GM12878 (cell line): ENCODE measurements at regions not wholly inside any gene's neighbourhood (a gene's known extent, or its start where the extent isn't known, plus 50 kb on each side); places are given as distances from the start of the nearest gene placed in this dataset.

Source experiments
- ATAC-seq: fragments of 200-7000 bp; cut with Tn5 transposase; 3 replicates; pipeline ENCODE4 v1.9.1; 2020; ENCODE audit warnings: mild to moderate bottlenecking, moderate library complexity
- BruUV-seq: library from RNA; stranded (reverse); fragments of 400-500 nt; replicated peaks from 2 replicates; lab custom pipeline; 2021; lab: Mats Ljungman, UMichigan
- CTCF ChIA-PET: fragments of 300-600 bp; sonication (Branson Sonifier 250); formaldehyde crosslinking; extraction: SDS; loops from one replicate; lab custom pipeline; 2021; ENCODE audit warnings: inconsistent platforms; lab: Yijun Ruan, JAX
- POLR2A ChIA-PET: fragments of 350-600 bp; formaldehyde crosslinking; extraction: SDS; loops from one replicate; lab custom pipeline; 2021; ENCODE audit warnings: inconsistent platforms; lab: Charles Lee
- RAD21 ChIA-PET: fragments of 300-600 bp; sonication (Branson Sonifier 250); formaldehyde crosslinking; loops from one replicate; lab custom pipeline; 2023; ENCODE audit warnings: antibody characterized with exemption; ENCODE audit not compliant: unreplicated experiment; lab: Charles Lee
- SMC1A ChIA-PET: fragments of 300-600 bp; sonication (Branson Sonifier 250); formaldehyde crosslinking; loops from one replicate; lab custom pipeline; 2023; ENCODE audit not compliant: unreplicated experiment, uncharacterized antibody; lab: Charles Lee
- DNase-seq: peaks from one replicate; pipeline ENCODE4 v3.0.0-alpha.2; 2011; ENCODE audit warnings: low read depth, low spot score
- FAIRE-seq: peaks from 3 replicates; lab custom pipeline; 2011; peaks lifted over from hg19 to GRCh38; lab: Jason Lieb, UNC
- H2AFZ ChIP-seq: 2 replicates; pipeline ENCODE4 v1.6.0; 2011; ENCODE audit warnings: low read depth, low read length, control low read depth; ENCODE audit not compliant: control insufficient read depth
- H3K27ac ChIP-seq: 2 replicates; pipeline ENCODE4 v1.5.1; 2011; ENCODE audit warnings: control low read depth; ENCODE audit not compliant: control insufficient read depth, insufficient read depth
- H3K27me3 ChIP-seq, 2 experiments: replicated peaks in 1 of 2; 2 replicates each; pipeline versions ENCODE4 v1.6.0 to v1.6.1; 2011; ENCODE audit warnings: low read length in 1 of 2; ENCODE audit not compliant: control insufficient read depth in 2 of 2, insufficient read depth in 2 of 2
- H3K36me3 ChIP-seq, 2 experiments: 2 replicates each; pipeline ENCODE4 v1.5.1; 2011; ENCODE audit warnings: low read length in 1 of 2; ENCODE audit not compliant: control insufficient read depth in 2 of 2, insufficient read depth in 2 of 2
- H3K4me1 ChIP-seq: 2 replicates; pipeline ENCODE4 v1.6.1; 2011; ENCODE audit warnings: mild to moderate bottlenecking, low read length, moderate library complexity, mixed read lengths; ENCODE audit not compliant: control insufficient read depth, insufficient read depth
- H3K4me2 ChIP-seq: 2 replicates; pipeline ENCODE4 v1.6.0; 2011; ENCODE audit warnings: control low read depth; ENCODE audit not compliant: control insufficient read depth, insufficient read depth
- H3K4me3 ChIP-seq: fragments of 200-600 bp; sonication (generic); 2 replicates; pipeline ENCODE4 v1.5.1; 2016
- H3K79me2 ChIP-seq: 2 replicates; pipeline ENCODE4 v1.6.0; 2011; ENCODE audit warnings: low read length; ENCODE audit not compliant: control insufficient read depth, insufficient read depth
- H3K9ac ChIP-seq: 2 replicates; pipeline ENCODE4 v1.8.0; 2011; ENCODE audit warnings: low read length, control low read depth, mixed read lengths; ENCODE audit not compliant: control insufficient read depth, insufficient read depth
- H3K9me3 ChIP-seq: replicated peaks from 3 replicates; pipeline ENCODE4 v1.5.1; 2011; ENCODE audit warnings: mild to moderate bottlenecking, low read length; ENCODE audit not compliant: control insufficient read depth, insufficient read depth
- H4K20me1 ChIP-seq: 2 replicates; pipeline ENCODE4 v1.6.0; 2011; ENCODE audit not compliant: control insufficient read depth, insufficient read depth
- MTA2 ChIP-seq: fragments of 450-650 bp; IDR thresholded peaks from 2 replicates; pipeline ENCODE4 v1.6.1; 2016; ENCODE audit warnings: low read depth, mild to moderate bottlenecking, moderate library complexity
- NFYB ChIP-seq: IDR thresholded peaks from 2 replicates; pipeline ENCODE4 v1.6.1; 2011; ENCODE audit warnings: low read depth, mild to moderate bottlenecking, low read length, improper control_type of control experiment, moderate library complexity; ENCODE audit not compliant: insufficient read depth
- RUNX3 ChIP-seq: IDR thresholded peaks from 2 replicates; pipeline ENCODE4 v1.6.1; 2012; ENCODE audit warnings: low read length, inconsistent platforms
- ZNF24 ChIP-seq: fragments of 450-650 bp; IDR thresholded peaks from 2 replicates; pipeline ENCODE4 v1.6.1; 2017; ENCODE audit warnings: antibody characterized with exemption, mild to moderate bottlenecking
- WGBS: methylation state at CpG from one replicate; pipeline ENCODE4 v1.1.6; 2016; ENCODE audit warnings: low lambda C conversion rate; ENCODE audit not compliant: insufficient replicate concordance, insufficient coverage; ENCODE audit errors: missing lambda C conversion rate; 5-methylcytosine and 5-hydroxymethylcytosine counted together
- in situ Hi-C: fragments of 300-500 bp; cut with MboI; formaldehyde crosslinking; loops from 9 replicates; pipeline ENCODE4 v1.14.3; 2018; ENCODE audit warnings: mixed read lengths
- intact Hi-C: fragments of 100-400 bp; cut with micrococcal nuclease; formaldehyde crosslinking; loops from one replicate; pipeline ENCODE4 v1.14.2; 2022; ENCODE audit not compliant: unreplicated experiment
- TF ChIP-seq, protein P1 (sequence below): fragments of 450-650 bp; IDR thresholded peaks from 2 replicates; pipeline ENCODE4 v1.6.1; 2017; ENCODE audit warnings: mild to moderate bottlenecking, moderate library complexity

DNA sequence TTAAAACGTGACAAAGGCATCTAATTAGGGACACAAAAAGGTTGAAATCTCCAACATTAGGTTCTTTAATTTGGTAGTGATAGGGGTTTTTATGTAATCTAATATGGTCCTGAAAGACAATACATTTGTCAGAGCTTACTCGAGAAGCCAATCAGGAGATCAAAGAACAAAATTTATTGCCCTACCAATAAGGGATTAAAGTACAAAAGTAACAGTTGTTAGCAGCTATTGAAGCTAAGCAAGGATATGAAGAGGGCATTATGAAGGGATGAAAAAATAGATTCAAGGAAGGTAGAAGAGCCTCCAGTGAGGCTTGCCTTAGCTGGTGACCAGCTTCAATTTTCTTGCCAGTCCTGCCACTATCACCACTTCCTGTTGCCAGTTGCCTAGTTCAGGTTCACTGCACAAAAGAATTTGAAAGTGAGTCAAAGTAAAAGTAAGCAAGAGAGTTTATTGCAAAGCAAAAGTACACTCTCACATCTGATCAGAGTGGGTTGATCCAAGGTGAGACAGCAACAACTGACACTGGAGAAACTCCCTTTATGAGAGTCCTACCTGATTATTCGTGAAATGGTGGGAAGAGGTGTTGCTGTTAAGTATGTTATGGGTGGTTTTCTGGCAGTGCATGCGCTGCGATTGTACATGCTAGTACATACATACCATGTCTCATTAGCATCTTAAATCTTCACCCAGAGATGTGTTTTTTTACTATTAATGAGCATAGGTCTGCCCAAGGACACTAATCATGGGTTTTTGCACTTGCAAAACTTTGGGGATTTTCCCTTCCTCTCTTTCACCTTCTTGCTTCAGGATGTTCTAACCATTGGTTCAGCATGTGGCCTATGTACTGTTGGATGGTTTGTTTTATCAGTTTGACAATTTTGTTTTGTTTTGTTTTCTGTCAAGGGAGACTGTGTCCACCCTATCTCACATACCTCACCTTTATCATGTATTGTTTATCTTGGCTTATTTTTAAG, 263.2 kb upstream of the ITM2A start (continued):
- TF ChIP-seq RUNX3: 0 out of 2 replicates have a peak, but pooled peaks have one; percentile 8
- TF ChIP-seq ZNF24: no peak
- no peak for TF ChIP-seq NFYB

DNA sequence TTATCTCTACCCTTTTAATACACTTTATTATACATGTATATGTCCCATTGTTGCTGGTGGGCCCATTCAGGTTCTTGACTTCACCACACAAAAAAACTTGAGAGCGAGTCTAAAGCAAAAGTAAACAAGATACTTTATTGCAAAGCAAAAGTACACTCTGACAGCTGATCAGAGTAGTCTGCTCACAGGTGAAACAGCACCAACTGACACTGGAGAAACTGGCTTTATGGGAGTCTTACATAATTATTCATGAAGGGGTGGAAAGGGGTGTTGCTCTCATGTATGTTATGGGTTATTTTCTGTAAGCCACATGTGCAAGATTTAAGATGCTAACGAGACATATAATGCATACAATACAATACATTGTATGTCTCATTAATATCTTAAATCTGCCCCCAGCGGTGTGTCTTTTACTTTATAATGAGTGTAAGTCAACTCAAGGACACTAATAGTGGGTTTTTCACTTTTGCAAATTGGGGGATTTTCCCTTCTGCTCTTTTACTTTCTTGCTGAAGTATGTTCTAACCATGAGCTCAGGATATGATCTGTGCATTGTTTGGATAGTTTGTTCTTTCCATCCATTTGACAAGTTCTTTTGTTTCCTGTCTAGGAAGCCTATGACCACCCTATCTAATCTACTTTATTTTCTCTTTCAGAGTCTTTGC, 256.1 kb upstream of the ITM2A start:
- Histone ChIP-seq H3K9ac (no peak overlapping the region), H2AFZ (no peak overlapping the region), H4K20me1 (no peaks in the 10 kb centered on the region), H3K27me3 (no peaks in the 10 kb centered on the region), H3K4me2 (no peak overlapping the region), H3K9me3 (no peaks in the 10 kb centered on the region), H3K4me3 (no peak overlapping the region), H3K27ac (no peak overlapping the region), H3K36me3 (no peaks in the 10 kb centered on the region), H3K79me2 (no peaks in the 10 kb centered on the region), H3K4me1 (no peaks in the 10 kb centered on the region)
- POLR2A ChIA-PET: no interaction called here
- SMC1A ChIA-PET: interaction anchor here (0.6 to 1.3 kb wide), 3 partner anchors 23 to 165 kb away, joined by 3 to 4 read pairs (median 3); no protein-coding TSS in a partner anchor
- DNase-seq (no peak), ATAC-seq (peak; percentile 87), FAIRE-seq (no peak)
- in situ Hi-C loops (no loop called here), intact Hi-C loops (no loop called here)
- WGBS: 32% methylated on average over 3 of the region's 3 CpGs
- CTCF ChIA-PET: interaction anchor here (0.6 kb wide), 1 partner anchor 24 kb away, joined by 3 read pairs; no protein-coding TSS in a partner anchor
- RAD21 ChIA-PET: no interaction called here
- TF ChIP-seq, protein P1, sequence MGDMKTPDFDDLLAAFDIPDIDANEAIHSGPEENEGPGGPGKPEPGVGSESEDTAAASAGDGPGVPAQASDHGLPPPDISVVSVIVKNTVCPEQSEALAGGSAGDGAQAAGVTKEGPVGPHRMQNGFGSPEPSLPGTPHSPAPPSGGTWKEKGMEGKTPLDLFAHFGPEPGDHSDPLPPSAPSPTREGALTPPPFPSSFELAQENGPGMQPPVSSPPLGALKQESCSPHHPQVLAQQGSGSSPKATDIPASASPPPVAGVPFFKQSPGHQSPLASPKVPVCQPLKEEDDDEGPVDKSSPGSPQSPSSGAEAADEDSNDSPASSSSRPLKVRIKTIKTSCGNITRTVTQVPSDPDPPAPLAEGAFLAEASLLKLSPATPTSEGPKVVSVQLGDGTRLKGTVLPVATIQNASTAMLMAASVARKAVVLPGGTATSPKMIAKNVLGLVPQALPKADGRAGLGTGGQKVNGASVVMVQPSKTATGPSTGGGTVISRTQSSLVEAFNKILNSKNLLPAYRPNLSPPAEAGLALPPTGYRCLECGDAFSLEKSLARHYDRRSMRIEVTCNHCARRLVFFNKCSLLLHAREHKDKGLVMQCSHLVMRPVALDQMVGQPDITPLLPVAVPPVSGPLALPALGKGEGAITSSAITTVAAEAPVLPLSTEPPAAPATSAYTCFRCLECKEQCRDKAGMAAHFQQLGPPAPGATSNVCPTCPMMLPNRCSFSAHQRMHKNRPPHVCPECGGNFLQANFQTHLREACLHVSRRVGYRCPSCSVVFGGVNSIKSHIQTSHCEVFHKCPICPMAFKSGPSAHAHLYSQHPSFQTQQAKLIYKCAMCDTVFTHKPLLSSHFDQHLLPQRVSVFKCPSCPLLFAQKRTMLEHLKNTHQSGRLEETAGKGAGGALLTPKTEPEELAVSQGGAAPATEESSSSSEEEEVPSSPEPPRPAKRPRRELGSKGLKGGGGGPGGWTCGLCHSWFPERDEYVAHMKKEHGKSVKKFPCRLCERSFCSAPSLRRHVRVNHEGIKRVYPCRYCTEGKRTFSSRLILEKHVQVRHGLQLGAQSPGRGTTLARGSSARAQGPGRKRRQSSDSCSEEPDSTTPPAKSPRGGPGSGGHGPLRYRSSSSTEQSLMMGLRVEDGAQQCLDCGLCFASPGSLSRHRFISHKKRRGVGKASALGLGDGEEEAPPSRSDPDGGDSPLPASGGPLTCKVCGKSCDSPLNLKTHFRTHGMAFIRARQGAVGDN: no peak
- peak; percentile 62; the same call in 1 of the 2 replicates for TF ChIP-seq MTA2
- no TSS peak for BruUV-seq
